ENCODE measurements at regions not wholly inside any gene's neighbourhood (a gene's known extent, or its start where the extent isn't known, plus 50 kb on each side); places are given as distances from the start of the nearest gene placed in this dataset.
A peak's percentile ranks its signal among the peaks of the same experiment; 100 is the strongest.

- DNase-seq (ENCODE audit: insufficient read length, low spot score) (no peak), FAIRE-seq (no peak)
- no peak for TF ChIP-seq POLR2AphosphoS5 (IDR thresholded peaks at IDR 0.05; ENCODE audit: low read depth, low read length)
- no peak for TF ChIP-seq SPI1 (IDR thresholded peaks at IDR 0.05; ENCODE audit: low read depth, low read length)
- TF ChIP-seq TAF1 (IDR thresholded peaks at IDR 0.05; ENCODE audit: low read depth, low read length), result no peak
- no peak for TF ChIP-seq POU2F2 (IDR thresholded peaks at IDR 0.05; ENCODE audit: low read depth, low read length)
- TF ChIP-seq PAX5 (IDR thresholded peaks at IDR 0.05; ENCODE audit: insufficient read depth, low read length, severe bottlenecking), result no peak
- no peak for TF ChIP-seq POLR2A (IDR thresholded peaks at IDR 0.05; ENCODE audit: low read depth, low read length)
Observed at GRCh38 chr4:138677212-138677611, 338.4 kb upstream of the NOCT start.

GRCh38 chr4:138675685-138676084, 339.9 kb upstream of the NOCT start:
- TF ChIP-seq TAF1 (IDR thresholded peaks at IDR 0.05; ENCODE audit: low read depth, low read length) (no peak), POU2F2 (IDR thresholded peaks at IDR 0.05; ENCODE audit: low read depth, low read length) (no peak)
- FAIRE-seq (no peak), DNase-seq (ENCODE audit: insufficient read length, low spot score) (no peak)

- TF ChIP-seq POU2F2 (IDR thresholded peaks at IDR 0.05; ENCODE audit: low read depth, low read length), result no peak
- TF ChIP-seq PAX5 (IDR thresholded peaks at IDR 0.05; ENCODE audit: insufficient read depth, low read length, severe bottlenecking), result no peak
- no peak for TF ChIP-seq POLR2A (IDR thresholded peaks at IDR 0.05; ENCODE audit: low read depth, low read length)
- no peak for TF ChIP-seq POLR2AphosphoS5 (IDR thresholded peaks at IDR 0.05; ENCODE audit: low read depth, low read length)
- TF ChIP-seq TAF1 (IDR thresholded peaks at IDR 0.05; ENCODE audit: low read depth, low read length), result no peak
- no peak for TF ChIP-seq SPI1 (IDR thresholded peaks at IDR 0.05; ENCODE audit: low read depth, low read length)
- FAIRE-seq, result no peak
- no peak for DNase-seq (ENCODE audit: insufficient read length, low spot score)
Observed at GRCh38 chr4:138674209-138674608, 341.4 kb upstream of the NOCT start.

GRCh38 chr4:138673053-138673452, 342.5 kb upstream of the NOCT start:
- DNase-seq (ENCODE audit: insufficient read length, low spot score), result no peak
- FAIRE-seq, result no peak
- peak; percentile 49 for TF ChIP-seq SPI1 (IDR thresholded peaks at IDR 0.05; ENCODE audit: low read depth, low read length)
- no peak for TF ChIP-seq POLR2AphosphoS5 (IDR thresholded peaks at IDR 0.05; ENCODE audit: low read depth, low read length)

GRCh38 chr4:138672393-138672976, 343.1 kb upstream of the NOCT start:
- no peak for TF ChIP-seq POLR2AphosphoS5 (IDR thresholded peaks at IDR 0.05; ENCODE audit: low read depth, low read length)
- TF ChIP-seq PAX5 (IDR thresholded peaks at IDR 0.05; ENCODE audit: insufficient read depth, low read length, severe bottlenecking), result no peak
- TF ChIP-seq POLR2A (IDR thresholded peaks at IDR 0.05; ENCODE audit: low read depth, low read length), result no peak
- TF ChIP-seq SPI1 (IDR thresholded peaks at IDR 0.05; ENCODE audit: low read depth, low read length), result no peak
- no peak for TF ChIP-seq TAF1 (IDR thresholded peaks at IDR 0.05; ENCODE audit: low read depth, low read length)
- no peak for TF ChIP-seq POU2F2 (IDR thresholded peaks at IDR 0.05; ENCODE audit: low read depth, low read length)
- FAIRE-seq (no peak), DNase-seq (ENCODE audit: insufficient read length, low spot score) (no peak)

GRCh38 chr4:138671606-138672084, 343.9 kb upstream of the NOCT start:
- TF ChIP-seq TAF1 (IDR thresholded peaks at IDR 0.05; ENCODE audit: low read depth, low read length), result no peak
- TF ChIP-seq POLR2AphosphoS5 (IDR thresholded peaks at IDR 0.05; ENCODE audit: low read depth, low read length), result no peak
- TF ChIP-seq POLR2A (IDR thresholded peaks at IDR 0.05; ENCODE audit: low read depth, low read length), result no peak
- no peak for TF ChIP-seq POU2F2 (IDR thresholded peaks at IDR 0.05; ENCODE audit: low read depth, low read length)
- FAIRE-seq (no peak), DNase-seq (ENCODE audit: insufficient read length, low spot score) (no peak)

GRCh38 chr4:138671106-138671505, 344.5 kb upstream of the NOCT start:
- TF ChIP-seq POLR2A (IDR thresholded peaks at IDR 0.05; ENCODE audit: low read depth, low read length), result no peak
- FAIRE-seq, result no peak
- DNase-seq (ENCODE audit: insufficient read length, low spot score), result no peak

GRCh38 chr4:138670681-138671080, 344.9 kb upstream of the NOCT start:
- FAIRE-seq (no peak), DNase-seq (ENCODE audit: insufficient read length, low spot score) (no peak)
- TF ChIP-seq SPI1 (IDR thresholded peaks at IDR 0.05; ENCODE audit: low read depth, low read length), result no peak

- TF ChIP-seq POU2F2 (IDR thresholded peaks at IDR 0.05; ENCODE audit: low read depth, low read length) (no peak), SPI1 (IDR thresholded peaks at IDR 0.05; ENCODE audit: low read depth, low read length) (peak; percentile 85)
- DNase-seq (ENCODE audit: insufficient read length, low spot score), result no peak
- no peak for FAIRE-seq
Observed at GRCh38 chr4:138669479-138670315, 345.9 kb upstream of the NOCT start.

GRCh38 chr4:138668309-138668708, 347.3 kb upstream of the NOCT start:
- no peak for FAIRE-seq
- TF ChIP-seq SPI1 (IDR thresholded peaks at IDR 0.05; ENCODE audit: low read depth, low read length) (no peak), PAX5 (IDR thresholded peaks at IDR 0.05; ENCODE audit: insufficient read depth, low read length, severe bottlenecking) (no peak), POLR2A (IDR thresholded peaks at IDR 0.05; ENCODE audit: low read depth, low read length) (no peak), TAF1 (IDR thresholded peaks at IDR 0.05; ENCODE audit: low read depth, low read length) (no peak), POLR2AphosphoS5 (IDR thresholded peaks at IDR 0.05; ENCODE audit: low read depth, low read length) (no peak), POU2F2 (IDR thresholded peaks at IDR 0.05; ENCODE audit: low read depth, low read length) (no peak)
- no peak for DNase-seq (ENCODE audit: insufficient read length, low spot score)

GRCh38 chr4:138666366-138666765, 349.2 kb upstream of the NOCT start:
- no peak for DNase-seq (ENCODE audit: insufficient read length, low spot score)
- TF ChIP-seq POU2F2 (IDR thresholded peaks at IDR 0.05; ENCODE audit: low read depth, low read length) (no peak), PAX5 (IDR thresholded peaks at IDR 0.05; ENCODE audit: insufficient read depth, low read length, severe bottlenecking) (no peak), TAF1 (IDR thresholded peaks at IDR 0.05; ENCODE audit: low read depth, low read length) (no peak), POLR2AphosphoS5 (IDR thresholded peaks at IDR 0.05; ENCODE audit: low read depth, low read length) (no peak), SPI1 (IDR thresholded peaks at IDR 0.05; ENCODE audit: low read depth, low read length) (no peak), POLR2A (IDR thresholded peaks at IDR 0.05; ENCODE audit: low read depth, low read length) (no peak)
- FAIRE-seq, result no peak

Measured in GM12891 (cell line).